Esophagus squamous epithelium (tissue), 4 donors: ENCODE measurements at regions not wholly inside any gene's neighbourhood (a gene's known extent, or its start where the extent isn't known, plus 50 kb on each side); places are given as distances from the start of the nearest gene placed in this dataset.

Source experiments
- POLR2A ChIP-seq, 4 donors: fragments of 450-650 bp; IDR thresholded peaks; one replicate each; pipeline ENCODE4 v1.6.1; 2017; ENCODE audit warnings: antibody characterized with exemption in 4 of 4, mild to moderate bottlenecking in 4 of 4, moderate library complexity in 3 of 4
- TF ChIP-seq, protein P1 (sequence below), 6 experiments: fragments of 450-650 bp in 4 of 6; fragments of 200-600 bp in 2 of 6; sonication (generic) in 2 of 6; IDR thresholded peaks; one replicate each; pipeline ENCODE4 v1.5.1; 2016 to 2019; ENCODE audit warnings: antibody characterized with exemption in 6 of 6, mild to moderate bottlenecking in 4 of 6, moderate library complexity in 4 of 6

DNA sequence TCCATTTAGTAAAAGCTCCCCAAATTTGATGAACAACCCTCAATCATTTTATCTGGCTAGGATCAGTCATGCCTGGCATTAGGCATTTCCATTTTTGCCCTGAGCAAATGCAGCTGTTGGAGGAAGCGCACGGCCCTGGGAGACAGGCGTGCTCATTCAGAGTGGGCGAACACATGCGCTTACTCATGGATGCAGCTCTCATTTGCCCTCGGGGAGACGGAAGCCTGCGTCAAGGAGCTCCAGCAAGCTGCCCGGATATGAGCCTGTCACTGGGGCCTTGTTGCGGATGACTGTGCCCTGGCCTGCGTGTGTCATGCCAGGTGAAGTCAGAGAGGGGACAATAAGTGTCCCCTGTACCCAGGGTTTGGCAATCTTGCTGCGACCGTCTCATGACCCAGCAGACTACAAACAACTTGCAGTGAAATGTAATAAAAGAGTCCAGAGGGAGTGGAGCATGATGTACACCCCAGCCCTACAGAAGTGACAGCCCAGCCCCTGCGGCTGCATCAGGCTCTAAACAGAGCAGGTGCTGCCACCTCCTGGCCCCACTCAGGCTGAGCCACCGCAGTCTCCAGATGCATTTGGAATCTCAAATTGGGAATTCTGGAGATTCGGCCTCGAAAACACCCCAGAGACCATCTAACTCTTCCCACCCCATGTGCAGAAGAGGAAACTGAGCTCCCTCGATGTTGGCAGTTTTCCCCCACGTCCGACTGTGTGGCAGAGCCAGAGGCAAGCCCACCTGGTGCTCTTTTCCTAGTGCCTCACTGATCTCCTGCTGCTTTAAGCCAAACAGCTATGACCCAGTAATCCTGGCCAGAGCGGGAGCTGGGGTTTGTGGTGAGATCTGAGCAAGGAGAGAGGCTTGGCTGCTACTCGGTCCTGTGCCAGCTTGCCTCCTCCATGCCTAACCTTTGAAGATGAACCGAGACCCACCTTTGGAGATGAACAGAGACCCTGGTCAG lies 105.0 kb upstream of the ALK start:
- TF ChIP-seq, protein P1, sequence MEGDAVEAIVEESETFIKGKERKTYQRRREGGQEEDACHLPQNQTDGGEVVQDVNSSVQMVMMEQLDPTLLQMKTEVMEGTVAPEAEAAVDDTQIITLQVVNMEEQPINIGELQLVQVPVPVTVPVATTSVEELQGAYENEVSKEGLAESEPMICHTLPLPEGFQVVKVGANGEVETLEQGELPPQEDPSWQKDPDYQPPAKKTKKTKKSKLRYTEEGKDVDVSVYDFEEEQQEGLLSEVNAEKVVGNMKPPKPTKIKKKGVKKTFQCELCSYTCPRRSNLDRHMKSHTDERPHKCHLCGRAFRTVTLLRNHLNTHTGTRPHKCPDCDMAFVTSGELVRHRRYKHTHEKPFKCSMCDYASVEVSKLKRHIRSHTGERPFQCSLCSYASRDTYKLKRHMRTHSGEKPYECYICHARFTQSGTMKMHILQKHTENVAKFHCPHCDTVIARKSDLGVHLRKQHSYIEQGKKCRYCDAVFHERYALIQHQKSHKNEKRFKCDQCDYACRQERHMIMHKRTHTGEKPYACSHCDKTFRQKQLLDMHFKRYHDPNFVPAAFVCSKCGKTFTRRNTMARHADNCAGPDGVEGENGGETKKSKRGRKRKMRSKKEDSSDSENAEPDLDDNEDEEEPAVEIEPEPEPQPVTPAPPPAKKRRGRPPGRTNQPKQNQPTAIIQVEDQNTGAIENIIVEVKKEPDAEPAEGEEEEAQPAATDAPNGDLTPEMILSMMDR (IDR thresholded peaks at IDR 0.05) = peak; percentile 14 to 85 (median 65)
- TF ChIP-seq POLR2A (IDR thresholded peaks at IDR 0.05) = no peak
